ENCODE measurements at regions not wholly inside any gene's neighbourhood (a gene's known extent, or its start where the extent isn't known, plus 50 kb on each side); places are given as distances from the start of the nearest gene placed in this dataset.

DNA sequence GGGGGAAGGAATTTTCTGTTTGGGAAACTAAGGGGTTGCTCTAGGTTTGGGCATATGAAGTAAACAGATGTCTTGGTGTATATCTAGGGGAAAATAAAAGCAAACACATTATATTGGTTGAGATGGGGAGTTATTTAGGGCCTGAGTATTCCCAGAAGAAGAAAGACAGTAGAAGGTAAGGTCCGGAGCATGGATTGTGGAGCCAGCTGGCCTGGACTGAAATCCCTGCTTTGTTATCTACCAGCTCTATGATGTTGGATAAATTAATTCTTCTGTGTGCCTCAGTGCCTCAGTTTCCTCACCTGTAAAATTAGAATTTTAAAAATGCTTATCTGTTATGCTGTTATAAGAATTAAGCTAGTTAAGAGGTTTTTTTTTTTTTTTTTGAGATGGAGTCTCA lies 272.3 kb upstream of the RPS6KA3 start:
- Histone ChIP-seq H3K27ac (ENCODE audit: low read length) (no peak overlapping the region), H3K36me3 (replicated peaks; ENCODE audit: low read depth, low read length) (no peaks in the 10 kb centered on the region), H3K9me3 (ENCODE audit: insufficient read depth, low read length) (no peaks in the 10 kb centered on the region), H3K79me2 (ENCODE audit: low read length) (no peaks in the 10 kb centered on the region), H3K4me2 (ENCODE audit: low read length) (no peak overlapping the region), H3K4me3 (ENCODE audit: low read length) (no peak overlapping the region), H2AFZ (ENCODE audit: low read depth, low read length) (no peak overlapping the region), H3K9ac (ENCODE audit: low read length) (no peak overlapping the region), H4K20me1 (ENCODE audit: insufficient read depth, low read length) (no peaks in the 10 kb centered on the region), H3K4me1 (ENCODE audit: low read length) (no peaks in the 10 kb centered on the region), H3K27me3 (ENCODE audit: low read depth, low read length) (peaks cover 8% of the 10 kb centered on the region; the same call in 1 of the 2 replicates)
- TF ChIP-seq EZH2phosphoT487 (IDR thresholded peaks at IDR 0.05; ENCODE audit: low read depth), result no peak
- TF ChIP-seq, protein P1, sequence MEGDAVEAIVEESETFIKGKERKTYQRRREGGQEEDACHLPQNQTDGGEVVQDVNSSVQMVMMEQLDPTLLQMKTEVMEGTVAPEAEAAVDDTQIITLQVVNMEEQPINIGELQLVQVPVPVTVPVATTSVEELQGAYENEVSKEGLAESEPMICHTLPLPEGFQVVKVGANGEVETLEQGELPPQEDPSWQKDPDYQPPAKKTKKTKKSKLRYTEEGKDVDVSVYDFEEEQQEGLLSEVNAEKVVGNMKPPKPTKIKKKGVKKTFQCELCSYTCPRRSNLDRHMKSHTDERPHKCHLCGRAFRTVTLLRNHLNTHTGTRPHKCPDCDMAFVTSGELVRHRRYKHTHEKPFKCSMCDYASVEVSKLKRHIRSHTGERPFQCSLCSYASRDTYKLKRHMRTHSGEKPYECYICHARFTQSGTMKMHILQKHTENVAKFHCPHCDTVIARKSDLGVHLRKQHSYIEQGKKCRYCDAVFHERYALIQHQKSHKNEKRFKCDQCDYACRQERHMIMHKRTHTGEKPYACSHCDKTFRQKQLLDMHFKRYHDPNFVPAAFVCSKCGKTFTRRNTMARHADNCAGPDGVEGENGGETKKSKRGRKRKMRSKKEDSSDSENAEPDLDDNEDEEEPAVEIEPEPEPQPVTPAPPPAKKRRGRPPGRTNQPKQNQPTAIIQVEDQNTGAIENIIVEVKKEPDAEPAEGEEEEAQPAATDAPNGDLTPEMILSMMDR (IDR thresholded peaks at IDR 0.05; ENCODE audit: low read depth, low read length), result no peak

DNA sequence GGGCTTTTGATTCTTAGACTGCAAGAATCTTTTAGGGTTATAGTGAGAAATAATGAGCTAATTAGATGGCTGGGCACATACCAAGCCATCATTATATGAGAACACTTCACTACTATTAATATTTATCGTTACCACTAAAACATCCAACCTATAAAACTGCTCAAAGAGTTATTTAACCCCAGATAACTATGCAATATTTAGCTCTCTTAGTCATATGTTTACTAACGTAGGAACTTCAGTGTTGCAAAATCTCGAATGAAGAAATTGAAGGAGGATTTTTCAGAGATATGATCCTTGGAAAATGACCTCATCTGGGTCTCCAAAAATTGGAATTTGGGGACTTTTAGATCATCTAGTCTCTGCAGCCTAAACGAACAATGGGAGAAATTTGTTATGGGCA lies 265.0 kb upstream of the RPS6KA3 start:
- no peak overlapping the region for H3K4me3 ChIP-seq (ENCODE audit: low read length)
- no peaks in the 10 kb centered on the region for H3K36me3 ChIP-seq (replicated peaks; ENCODE audit: low read depth, low read length)
- peaks cover 47% of the 10 kb centered on the region for H3K27me3 ChIP-seq (ENCODE audit: low read depth, low read length)
- H2AFZ ChIP-seq (ENCODE audit: low read depth, low read length), result no peak overlapping the region
- H3K4me2 ChIP-seq (ENCODE audit: low read length), result no peak overlapping the region
- no peaks in the 10 kb centered on the region for H3K9me3 ChIP-seq (ENCODE audit: insufficient read depth, low read length)
- no peaks in the 10 kb centered on the region for H3K79me2 ChIP-seq (ENCODE audit: low read length)
- H3K9ac ChIP-seq (ENCODE audit: low read length), result no peak overlapping the region
- no peak for TF ChIP-seq EZH2phosphoT487 (IDR thresholded peaks at IDR 0.05; ENCODE audit: low read depth)
- TF ChIP-seq, protein P1 (IDR thresholded peaks at IDR 0.05; ENCODE audit: low read depth, low read length), result no peak
- H3K4me1 ChIP-seq (ENCODE audit: low read length), result peaks cover 6% of the 10 kb centered on the region; the same call in 1 of the 2 replicates
- H3K27ac ChIP-seq (ENCODE audit: low read length), result no peak overlapping the region
- H4K20me1 ChIP-seq (ENCODE audit: insufficient read depth, low read length), result 0 out of 2 replicates have a peak, but pooled peaks cover 2% of the 10 kb centered on the region

DNA sequence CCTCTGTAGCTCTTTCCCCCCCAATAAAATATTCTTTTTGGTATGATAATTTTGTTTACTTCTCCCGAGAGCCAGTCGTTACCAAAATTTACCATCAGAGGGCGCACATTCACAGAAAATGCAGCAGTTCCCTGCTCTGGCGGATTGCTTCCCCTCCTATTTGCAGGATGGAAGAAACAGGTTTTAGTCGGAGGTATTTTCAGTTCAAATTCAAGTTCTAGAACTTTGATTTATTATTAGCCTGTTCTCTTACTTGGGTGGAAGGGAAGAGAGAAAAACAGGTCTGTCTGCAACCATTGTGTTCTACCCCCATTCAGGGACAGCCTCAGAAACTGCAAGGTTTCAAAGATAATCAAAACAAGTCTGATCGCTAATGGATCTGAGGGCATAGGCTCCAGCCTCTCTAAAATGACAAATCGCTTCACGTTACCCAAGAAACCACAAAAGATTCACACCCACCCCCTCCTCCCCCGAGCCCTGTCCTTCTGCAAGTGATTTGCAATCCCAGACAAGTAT lies 263.8 kb upstream of the RPS6KA3 start:
- Histone ChIP-seq H3K9ac (ENCODE audit: low read length) (no peak overlapping the region), H4K20me1 (ENCODE audit: insufficient read depth, low read length) (0 out of 2 replicates have a peak, but pooled peaks cover 2% of the 10 kb centered on the region), H3K36me3 (replicated peaks; ENCODE audit: low read depth, low read length) (no peaks in the 10 kb centered on the region), H3K79me2 (ENCODE audit: low read length) (no peaks in the 10 kb centered on the region), H3K27ac (ENCODE audit: low read length) (no peak overlapping the region), H3K27me3 (ENCODE audit: low read depth, low read length) (peaks cover 55% of the 10 kb centered on the region), H3K4me2 (ENCODE audit: low read length) (peak overlapping the region; percentile 70), H3K9me3 (ENCODE audit: insufficient read depth, low read length) (no peaks in the 10 kb centered on the region), H3K4me3 (ENCODE audit: low read length) (peak overlapping the region; percentile 43; the same call in 1 of the 2 replicates), H3K4me1 (ENCODE audit: low read length) (peaks cover 6% of the 10 kb centered on the region; the same call in 1 of the 2 replicates), H2AFZ (ENCODE audit: low read depth, low read length) (0 out of 2 replicates have a peak overlapping the region, but pooled peaks have one; percentile 46)
- TF ChIP-seq EZH2phosphoT487 (IDR thresholded peaks at IDR 0.05; ENCODE audit: low read depth), result no peak
- TF ChIP-seq, protein P1 (IDR thresholded peaks at IDR 0.05; ENCODE audit: low read depth, low read length), result peak; percentile 81

- H3K27me3 ChIP-seq (ENCODE audit: low read depth, low read length), result peaks cover 56% of the 10 kb centered on the region
- TF ChIP-seq, protein P1 (IDR thresholded peaks at IDR 0.05; ENCODE audit: low read depth, low read length), result no peak
- TF ChIP-seq EZH2phosphoT487 (IDR thresholded peaks at IDR 0.05; ENCODE audit: low read depth), result no peak
- no peak overlapping the region for H3K9ac ChIP-seq (ENCODE audit: low read length)
- no peaks in the 10 kb centered on the region for H3K36me3 ChIP-seq (replicated peaks; ENCODE audit: low read depth, low read length)
- no peaks in the 10 kb centered on the region for H3K79me2 ChIP-seq (ENCODE audit: low read length)
- H2AFZ ChIP-seq (ENCODE audit: low read depth, low read length), result no peak overlapping the region
- H4K20me1 ChIP-seq (ENCODE audit: insufficient read depth, low read length), result 0 out of 2 replicates have a peak, but pooled peaks cover 2% of the 10 kb centered on the region
- H3K27ac ChIP-seq (ENCODE audit: low read length), result no peak overlapping the region
- H3K4me2 ChIP-seq (ENCODE audit: low read length), result no peak overlapping the region
- no peak overlapping the region for H3K4me3 ChIP-seq (ENCODE audit: low read length)
- H3K9me3 ChIP-seq (ENCODE audit: insufficient read depth, low read length), result no peaks in the 10 kb centered on the region
- H3K4me1 ChIP-seq (ENCODE audit: low read length), result peaks cover 6% of the 10 kb centered on the region; the same call in 1 of the 2 replicates
Measured at GRCh38 chrX:20529711-20530110, 263.0 kb upstream of the RPS6KA3 start.
